HepG2 (cell line): ENCODE measurements at regions not wholly inside any gene's neighbourhood (a gene's known extent, or its start where the extent isn't known, plus 50 kb on each side); places are given as distances from the start of the nearest gene placed in this dataset.

Source experiments
- ATAC-seq: fragments of 200-7000 bp; cut with Tn5 transposase; 3 replicates; pipeline ENCODE4 v1.9.1; 2020; ENCODE audit warnings: mild to moderate bottlenecking, moderate library complexity
- BruUV-seq: library from RNA; stranded (reverse); fragments of 400-500 nt; replicated peaks from 2 replicates; lab custom pipeline; 2021; lab: Mats Ljungman, UMichigan
- CTCF ChIA-PET: fragments of 300-600 bp; formaldehyde crosslinking; extraction: SDS; loops from one replicate; lab custom pipeline; 2021; ENCODE audit warnings: low total read pairs, inconsistent platforms, low intra/inter-chr PET ratio; lab: Yijun Ruan, JAX
- POLR2A ChIA-PET: fragments of 350-600 bp; sonication (Branson Sonifier 250); formaldehyde crosslinking; loops from one replicate; lab custom pipeline; 2020; ENCODE audit warnings: antibody characterized with exemption, inconsistent platforms; lab: Yijun Ruan, JAX
- DNase-seq: peaks from one replicate; pipeline ENCODE4 v3.0.0-alpha.2; 2015; ENCODE audit warnings: low spot score
- FAIRE-seq: peaks from 3 replicates; lab custom pipeline; 2011; peaks lifted over from hg19 to GRCh38; lab: Jason Lieb, UNC
- H2AFZ ChIP-seq: one replicate; pipeline ENCODE4 v1.6.1; 2011; ENCODE audit warnings: low read length, inconsistent platforms
- H3K27ac ChIP-seq: fragments of 300-600 bp; 3 replicates; pipeline ENCODE4 v1.8.0; 2011; ENCODE audit warnings: mixed run types, mild to moderate bottlenecking, mixed read lengths, low read length, inconsistent platforms; ENCODE audit not compliant: insufficient read depth; ENCODE audit errors: extremely low read length
- H3K27me3 ChIP-seq, 2 experiments: fragments of 200-600 bp in 1 of 2; 2 replicates in 1 of 2; 3 replicates in 1 of 2; pipeline versions ENCODE4 v1.6.0 to v1.8.0; 2011; ENCODE audit warnings: low read length in 2 of 2, mild to moderate bottlenecking in 2 of 2, moderate library complexity in 2 of 2, inconsistent platforms in 1 of 2; ENCODE audit not compliant: insufficient read depth in 2 of 2, control insufficient read depth in 1 of 2
- H3K36me3 ChIP-seq, 2 experiments: fragments of 200-600 bp in 1 of 2; replicated peaks in 1 of 2; 2 replicates in 1 of 2; 3 replicates in 1 of 2; pipeline versions ENCODE4 v1.5.1 to v1.8.0; 2011; ENCODE audit warnings: low read length in 2 of 2, inconsistent platforms in 1 of 2; ENCODE audit not compliant: insufficient read depth in 2 of 2, control insufficient read depth in 1 of 2
- H3K4me1 ChIP-seq: 2 replicates; pipeline ENCODE4 v1.5.1; 2012; ENCODE audit warnings: low read length, inconsistent platforms; ENCODE audit not compliant: insufficient read depth
- H3K4me2 ChIP-seq: 2 replicates; pipeline ENCODE4 v1.6.0; 2011; ENCODE audit warnings: low read depth, low read length, inconsistent platforms
- H3K4me3 ChIP-seq, 3 experiments: fragments of 200-600 bp in 1 of 3; sonication (generic), shearing (Covaris generic) in 1 of 3; replicated peaks in 1 of 3; 2 replicates each; pipeline ENCODE4 v1.5.1; 2011 to 2016; ENCODE audit warnings: low read length in 3 of 3, inconsistent platforms in 2 of 3, low read depth in 2 of 3, mild to moderate bottlenecking in 2 of 3, control low read depth in 1 of 3, mixed read lengths in 1 of 3; ENCODE audit not compliant: insufficient read depth in 1 of 3
- H3K79me2 ChIP-seq: one replicate; pipeline ENCODE4 v1.6.1; 2011; ENCODE audit warnings: low read length, inconsistent platforms; ENCODE audit not compliant: insufficient read depth
- H3K9ac ChIP-seq: 2 replicates; pipeline ENCODE4 v1.6.0; 2011; ENCODE audit warnings: mild to moderate bottlenecking, low read depth, low read length, inconsistent platforms; ENCODE audit not compliant: insufficient read depth
- H3K9me3 ChIP-seq: 2 replicates; pipeline ENCODE4 v1.5.1; 2012; ENCODE audit warnings: mild to moderate bottlenecking, low read length
- H4K20me1 ChIP-seq: 2 replicates; pipeline ENCODE4 v1.6.0; 2011; ENCODE audit warnings: inconsistent platforms, mild to moderate bottlenecking, low read length, moderate library complexity; ENCODE audit not compliant: insufficient read depth
- CEBPG ChIP-seq: IDR thresholded peaks from 2 replicates; pipeline ENCODE4 v1.6.1; 2016
- HNRNPLL ChIP-seq: fragments of 200-400 bp; formaldehyde crosslinking; IDR thresholded peaks from 2 replicates; pipeline ENCODE4 v1.6.1; 2017; ENCODE audit warnings: mild to moderate bottlenecking, low read depth, low read length; ENCODE audit not compliant: poor library complexity, severe bottlenecking
- JDP2 ChIP-seq: sonication (generic); formaldehyde crosslinking; IDR thresholded peaks from 2 replicates; pipeline ENCODE4 v1.8.1; 2022; ENCODE audit warnings: missing genetic modification reagents, borderline replicate concordance
- KLF13 ChIP-seq: sonication (generic); formaldehyde crosslinking; IDR thresholded peaks from 2 replicates; pipeline ENCODE4 v1.4.0; 2020; ENCODE audit warnings: mild to moderate bottlenecking, missing genetic modification reagents
- NFYB ChIP-seq: sonication (generic); formaldehyde crosslinking; IDR thresholded peaks from 2 replicates; pipeline ENCODE4 v1.4.0; 2020; ENCODE audit warnings: missing genetic modification reagents
- NONO ChIP-seq, 2 experiments: fragments of 450-650 bp in 1 of 2; sonication (generic) in 1 of 2; formaldehyde crosslinking in 1 of 2; IDR thresholded peaks in 1 of 2; conservative IDR thresholded peaks in 1 of 2; 2 replicates each; pipeline versions ENCODE4 v1.6.1 to v1.8.0; 2017 to 2022; ENCODE audit warnings: mild to moderate bottlenecking in 1 of 2, missing genetic modification reagents in 1 of 2, moderate library complexity in 1 of 2
- PATZ1 ChIP-seq: sonication (generic); formaldehyde crosslinking; IDR thresholded peaks from 2 replicates; pipeline ENCODE4 v1.4.0; 2020; ENCODE audit warnings: missing genetic modification reagents
- POLR2AphosphoS5 ChIP-seq: IDR thresholded peaks from 2 replicates; pipeline ENCODE4 v1.6.1; 2012; ENCODE audit warnings: low read depth, low read length
- SIN3A ChIP-seq: IDR thresholded peaks from 2 replicates; pipeline ENCODE4 v1.6.1; 2011; ENCODE audit warnings: low read depth, mild to moderate bottlenecking, control low read depth, low read length, borderline replicate concordance
- ZBTB7B ChIP-seq: sonication (generic); formaldehyde crosslinking; IDR thresholded peaks from 2 replicates; pipeline ENCODE4 v1.4.0; 2020; ENCODE audit warnings: missing genetic modification reagents
- ZNF253 ChIP-seq: sonication (generic); formaldehyde crosslinking; IDR thresholded peaks from 2 replicates; pipeline ENCODE4 v1.8.0; 2022; ENCODE audit warnings: mild to moderate bottlenecking, missing genetic modification reagents, borderline replicate concordance
- ZNF292 ChIP-seq: sonication (generic); formaldehyde crosslinking; IDR thresholded peaks from 2 replicates; pipeline ENCODE4 v1.8.1; 2022; ENCODE audit warnings: mild to moderate bottlenecking, low read depth, missing genetic modification reagents, borderline replicate concordance
- ZNF496 ChIP-seq: sonication (generic); formaldehyde crosslinking; IDR thresholded peaks from 2 replicates; pipeline ENCODE4 v1.8.1; 2023; ENCODE audit warnings: mild to moderate bottlenecking, moderate library complexity, missing genetic modification reagents; ENCODE audit not compliant: insufficient replicate concordance
- ZNF839 ChIP-seq: sonication (generic); formaldehyde crosslinking; IDR thresholded peaks from 2 replicates; pipeline ENCODE4 v1.4.0; 2020; ENCODE audit warnings: missing genetic modification reagents, mild to moderate bottlenecking, borderline replicate concordance
- in situ Hi-C: cut with HindIII; loops from 2 replicates; pipeline ENCODE4 v1.10.0; 2017; ENCODE audit warnings: low pct_unique_long_range_greater_than_20kb; ENCODE audit not compliant: extremely low pct_ligation_motif_present
- intact Hi-C: fragments of 100-400 bp; cut with micrococcal nuclease; formaldehyde crosslinking; loops from one replicate; pipeline ENCODE4 v1.10.0; 2022; ENCODE audit not compliant: unreplicated experiment

DNA sequence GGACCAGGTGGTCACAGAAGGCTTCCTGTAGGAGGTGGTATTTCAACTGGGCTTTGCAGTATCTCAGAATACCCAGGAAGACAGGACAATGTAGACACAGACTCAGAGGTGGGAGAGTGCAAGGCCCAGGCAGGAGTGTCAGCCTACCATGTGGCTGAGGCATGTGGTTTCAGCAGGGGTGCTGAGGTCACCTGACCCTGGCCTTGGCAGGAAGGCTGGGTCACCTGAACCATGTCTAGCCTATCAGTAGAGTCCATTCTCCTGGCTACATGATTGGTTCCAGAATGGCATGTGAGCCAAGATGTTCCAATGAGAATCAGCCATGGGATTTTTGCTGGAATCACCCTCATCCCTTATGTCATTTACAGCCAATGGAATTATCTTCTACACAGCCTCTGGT, 169.4 kb downstream of the ACTL8 start:
- H3K27me3 ChIP-seq: peaks cover 0 to 5% of the 10 kb centered on the region in 2 experiments; a peak in 1 of 5 replicates
- no peak for FAIRE-seq
- no peak overlapping the region for H3K4me2 ChIP-seq
- no peaks in the 10 kb centered on the region for H3K4me1 ChIP-seq
- no peak for ATAC-seq
- no peak overlapping the region for H3K9ac ChIP-seq
- CTCF ChIA-PET: interaction anchor here (2.3 kb wide), 1 partner anchor 293 kb away, joined by 8 read pairs; no protein-coding TSS in a partner anchor
- H3K9me3 ChIP-seq: no peaks in the 10 kb centered on the region
- TF ChIP-seq CEBPG: no peak
- no peak for TF ChIP-seq ZNF839 (CRISPR knock-in tag)
- TF ChIP-seq SIN3A: no peak
- TF ChIP-seq NFYB (CRISPR knock-in tag): no peak
- TF ChIP-seq PATZ1 (CRISPR knock-in tag): no peak
- no peak for TF ChIP-seq ZNF292 (CRISPR knock-in tag)
- no peak for TF ChIP-seq POLR2AphosphoS5
- no peak for TF ChIP-seq ZBTB7B (CRISPR knock-in tag)
- no peak for TF ChIP-seq ZNF253 (CRISPR knock-in tag)
- TF ChIP-seq JDP2: no peak
- TF ChIP-seq NONO (IDR thresholded peaks at IDR 0.05): no peak
- TF ChIP-seq NONO (CRISPR knock-in tag; conservative IDR thresholded peaks at IDR 0.05): no peak
- TF ChIP-seq KLF13: no peak
- no peak for TF ChIP-seq ZNF496 (CRISPR knock-in tag)
- no peak for TF ChIP-seq HNRNPLL
- BruUV-seq: no TSS peak
- DNase-seq: no peak
- H3K27ac ChIP-seq: no peak overlapping the region
- H2AFZ ChIP-seq: no peak overlapping the region
- intact Hi-C loops: loop anchor here (5.0 kb wide), 1 partner anchor 293 kb away; no protein-coding TSS in a partner anchor
- H4K20me1 ChIP-seq: peaks cover 3% of the 10 kb centered on the region; the same call in 1 of the 2 replicates
- POLR2A ChIA-PET: no interaction called here
- in situ Hi-C loops: loop anchor here (5.0 kb wide), 2 partner anchors 73 to 178 kb away; no protein-coding TSS in a partner anchor
- H3K79me2 ChIP-seq: no peaks in the 10 kb centered on the region
- no peaks in the 10 kb centered on the region for H3K36me3 ChIP-seq
- no peak overlapping the region for H3K4me3 ChIP-seq
